ENCODE measurements at regions not wholly inside any gene's neighbourhood (a gene's known extent, or its start where the extent isn't known, plus 50 kb on each side); places are given as distances from the start of the nearest gene placed in this dataset.

DNA sequence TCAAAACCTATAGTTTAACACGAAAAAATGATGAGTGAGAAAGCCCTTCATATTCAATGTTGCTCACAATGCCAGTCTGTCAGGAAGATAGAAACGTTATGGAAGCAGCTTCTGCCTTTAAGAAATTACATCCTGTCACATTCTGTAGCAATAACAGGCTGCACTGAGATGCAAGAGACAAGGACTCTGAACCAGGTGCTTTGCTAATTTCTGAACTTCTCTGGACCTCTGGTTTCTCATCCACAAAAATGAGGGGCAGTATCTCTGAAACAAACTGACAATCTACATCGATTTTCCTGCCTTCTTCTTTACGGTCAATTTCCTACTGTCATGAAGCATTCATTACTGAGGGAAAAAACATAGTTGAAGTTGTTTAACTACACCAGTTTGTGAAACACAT, 234.0 kb downstream of the SNX13 start:
- Histone ChIP-seq H3K4me1 (ENCODE audit: insufficient read depth, low read length) (no peaks in the 10 kb centered on the region), H3K27me3 (ENCODE audit: control insufficient read depth in 1 of 2, insufficient read depth in 2 of 2, low read length in 2 of 2) (no peaks in the 10 kb centered on the region), H3K79me2 (ENCODE audit: insufficient read depth, low read length) (no peaks in the 10 kb centered on the region), H3K9ac (ENCODE audit: insufficient read depth, low read depth, low read length) (no peak overlapping the region), H3K9me3 (ENCODE audit: low read length) (no peaks in the 10 kb centered on the region), H3K4me3 (replicated peaks in 1 of 3; ENCODE audit: insufficient read depth in 1 of 3, low read depth in 2 of 3, low read length in 3 of 3) (no peak overlapping the region), H4K20me1 (ENCODE audit: insufficient read depth, low read length) (no peaks in the 10 kb centered on the region), H3K4me2 (ENCODE audit: low read depth, low read length) (no peak overlapping the region), H2AFZ (ENCODE audit: low read length) (no peak overlapping the region), H3K36me3 (replicated peaks in 1 of 2; ENCODE audit: control insufficient read depth in 1 of 2, insufficient read depth in 2 of 2, low read length in 2 of 2) (no peaks in the 10 kb centered on the region), H3K27ac (ENCODE audit: extremely low read length, insufficient read depth, low read length) (no peak overlapping the region)
- FAIRE-seq: no peak
- DNase-seq (ENCODE audit: low spot score): no peak
- 0% methylated on average over 4 of the region's 4 CpGs for WGBS (ENCODE audit: low lambda C conversion rate)
- in situ Hi-C loops (cut with HindIII; ENCODE audit: extremely low pct_ligation_motif_present, low pct_unique_long_range_greater_than_20kb): no loop called here
- TF ChIP-seq ZNF496 (CRISPR knock-in tag; IDR thresholded peaks at IDR 0.05; ENCODE audit: insufficient replicate concordance) (no peak), SKIL (CRISPR knock-in tag; IDR thresholded peaks at IDR 0.05; ENCODE audit: borderline replicate concordance) (no peak), SP1 (IDR thresholded peaks at IDR 0.05) (no peak), SP1 (CRISPR knock-in tag; IDR thresholded peaks at IDR 0.05) (no peak), ZNF776 (CRISPR knock-in tag; IDR thresholded peaks at IDR 0.05) (no peak), ZNF614 (CRISPR knock-in tag; IDR thresholded peaks at IDR 0.05; ENCODE audit: borderline replicate concordance) (no peak), MTF2 (CRISPR knock-in tag; IDR thresholded peaks at IDR 0.05; ENCODE audit: borderline replicate concordance) (no peak), KDM5B (CRISPR knock-in tag; IDR thresholded peaks at IDR 0.05; ENCODE audit: borderline replicate concordance) (no peak), GATAD2A (CRISPR knock-in tag; IDR thresholded peaks at IDR 0.05) (no peak), ZNF737 (CRISPR knock-in tag; IDR thresholded peaks at IDR 0.05; ENCODE audit: borderline replicate concordance) (no peak), TFAP4 (IDR thresholded peaks at IDR 0.05; ENCODE audit: borderline replicate concordance, low read depth) (no peak)
- TF ChIP-seq, protein P1, sequence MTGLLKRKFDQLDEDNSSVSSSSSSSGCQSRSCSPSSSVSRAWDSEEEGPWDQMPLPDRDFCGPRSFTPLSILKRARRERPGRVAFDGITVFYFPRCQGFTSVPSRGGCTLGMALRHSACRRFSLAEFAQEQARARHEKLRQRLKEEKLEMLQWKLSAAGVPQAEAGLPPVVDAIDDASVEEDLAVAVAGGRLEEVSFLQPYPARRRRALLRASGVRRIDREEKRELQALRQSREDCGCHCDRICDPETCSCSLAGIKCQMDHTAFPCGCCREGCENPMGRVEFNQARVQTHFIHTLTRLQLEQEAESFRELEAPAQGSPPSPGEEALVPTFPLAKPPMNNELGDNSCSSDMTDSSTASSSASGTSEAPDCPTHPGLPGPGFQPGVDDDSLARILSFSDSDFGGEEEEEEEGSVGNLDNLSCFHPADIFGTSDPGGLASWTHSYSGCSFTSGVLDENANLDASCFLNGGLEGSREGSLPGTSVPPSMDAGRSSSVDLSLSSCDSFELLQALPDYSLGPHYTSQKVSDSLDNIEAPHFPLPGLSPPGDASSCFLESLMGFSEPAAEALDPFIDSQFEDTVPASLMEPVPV (CRISPR knock-in tag; IDR thresholded peaks at IDR 0.05): no peak
- CTCF ChIA-PET (ENCODE audit: low intra/inter-chr PET ratio, low total read pairs): interaction anchor here (0.8 to 0.9 kb wide), 2 partner anchors 615 to 639 kb away, joined by 3 to 10 read pairs; no protein-coding TSS in a partner anchor
- no TSS peak for BruUV-seq (replicated peaks)
- no peak for ATAC-seq
- POLR2A ChIA-PET: no interaction called here
- intact Hi-C loops (cut with micrococcal nuclease; ENCODE audit: unreplicated experiment): loop anchor here (1.0 to 5.0 kb wide), 4 partner anchors 57 to 639 kb away; no protein-coding TSS in a partner anchor

Data from HepG2 (cell line).